Sigmoid colon (tissue), 6 donors: ENCODE measurements at regions not wholly inside any gene's neighbourhood (a gene's known extent, or its start where the extent isn't known, plus 50 kb on each side); places are given as distances from the start of the nearest gene placed in this dataset.

Experiments
- DNase-seq: peaks from one replicate; pipeline ENCODE4 v3.0.0-alpha.2; 2019
- H3K27ac ChIP-seq, 4 donors: fragments of 200-600 bp; sonication (generic); one replicate each; pipeline ENCODE4 v1.5.1; 2016 to 2019; ENCODE audit warnings: mild to moderate bottlenecking in 1 of 4
- H3K27me3 ChIP-seq, 3 donors: fragments of 200-600 bp; sonication (generic); one replicate each; pipeline ENCODE4 v1.5.1; 2019; ENCODE audit warnings: mild to moderate bottlenecking in 1 of 3
- H3K36me3 ChIP-seq, 4 donors: fragments of 200-600 bp; sonication (generic); one replicate each; pipeline ENCODE4 v1.5.1; 2016 to 2019
- H3K4me1 ChIP-seq, 4 donors: fragments of 200-600 bp; sonication (generic); one replicate each; pipeline ENCODE4 v1.5.1; 2017 to 2019
- H3K4me3 ChIP-seq, 4 donors: fragments of 200-600 bp; sonication (generic); one replicate each; pipeline ENCODE4 v1.5.1; 2017 to 2019; ENCODE audit warnings: mild to moderate bottlenecking in 2 of 4, moderate library complexity in 1 of 4
- H3K9me3 ChIP-seq, 4 donors: fragments of 200-600 bp in 3 of 4; sonication (generic) in 3 of 4; one replicate each; pipeline versions ENCODE4 v1.5.1 to v1.6.1; 2013 to 2019
- CTCF ChIP-seq, 4 experiments: fragments of 450-650 bp in 3 of 4; fragments of 200-600 bp in 1 of 4; IDR thresholded peaks; one replicate each; pipeline ENCODE4 v1.5.1; 2016 to 2019; ENCODE audit warnings: antibody characterized with exemption in 4 of 4, mild to moderate bottlenecking in 3 of 4, moderate library complexity in 2 of 4
- EP300 ChIP-seq, 4 donors: sonication (generic); formaldehyde crosslinking; IDR thresholded peaks; one replicate each; pipeline ENCODE4 v1.6.1; 2017; ENCODE audit warnings: antibody characterized with exemption in 4 of 4
- POLR2A ChIP-seq, 2 donors: fragments of 450-650 bp; IDR thresholded peaks; one replicate each; pipeline ENCODE4 v1.6.1; 2016; ENCODE audit warnings: antibody characterized with exemption in 2 of 2, mild to moderate bottlenecking in 2 of 2, moderate library complexity in 2 of 2
- POLR2AphosphoS5 ChIP-seq, 4 donors: sonication (generic); formaldehyde crosslinking; IDR thresholded peaks; one replicate each; pipeline ENCODE4 v1.6.1; 2017; ENCODE audit warnings: antibody characterized with exemption in 4 of 4
- WGBS, 2 donors: extraction: QIAGEN DNeasy Blood & Tissue Kit; methylation state at CpG; one replicate each; pipeline ENCODE4 v1.1.7; 2013; 5-methylcytosine and 5-hydroxymethylcytosine counted together
- intact Hi-C: fragments of 100-400 bp; cut with DNase I; formaldehyde crosslinking; loops from one replicate; pipeline ENCODE4 v1.15.1; 2023
- donor health status: healthy with polysubstance abuse.
- donor health status: healthy.

GRCh38 chr15:70160267-70160666, 62.5 kb upstream of the TLE3 start:
- Histone ChIP-seq H3K27ac (peak overlapping the region in 2 of 4 donors; percentile 44 to 58), H3K9me3 (no peaks in the 10 kb centered on the region), H3K4me3 (no peak overlapping the region), H3K36me3 (no peaks in the 10 kb centered on the region), H3K4me1 (peaks cover 0 to 59% (median 49%) of the 10 kb centered on the region in 4 donors), H3K27me3 (no peaks in the 10 kb centered on the region)
- no peak for TF ChIP-seq POLR2A (IDR thresholded peaks at IDR 0.05)
- DNase-seq: peak; percentile 33
- intact Hi-C loops: no loop called here
- 37 to 47% methylated on average over 1 of the region's 1 CpG for WGBS, 2 donors

GRCh38 chr15:70159713-70160009, 61.9 kb upstream of the TLE3 start:
- intact Hi-C loops: no loop called here
- WGBS, 2 donors: 59 to 66% methylated on average over 2 of the region's 2 CpGs

GRCh38 chr15:70159001-70159712, 61.4 kb upstream of the TLE3 start:
- no peaks in the 10 kb centered on the region for H3K36me3 ChIP-seq
- no peak for DNase-seq
- intact Hi-C loops: no loop called here
- H3K27me3 ChIP-seq: no peaks in the 10 kb centered on the region
- TF ChIP-seq POLR2A (IDR thresholded peaks at IDR 0.05): no peak
- TF ChIP-seq POLR2AphosphoS5 (IDR thresholded peaks at IDR 0.05): no peak
- no peak for TF ChIP-seq CTCF (IDR thresholded peaks at IDR 0.05)
- TF ChIP-seq EP300 (IDR thresholded peaks at IDR 0.05): no peak
- WGBS, 2 donors: 66 to 82% methylated on average over 9 of the region's 9 CpGs
- H3K4me3 ChIP-seq: no peak overlapping the region
- H3K9me3 ChIP-seq: no peaks in the 10 kb centered on the region
- no peak overlapping the region for H3K27ac ChIP-seq
- H3K4me1 ChIP-seq: peaks cover 0 to 60% (median 51%) of the 10 kb centered on the region in 4 donors

More at GRCh38 chr15:70159713-70160009, 61.9 kb upstream of the TLE3 start:
- Histone ChIP-seq H3K36me3 (no peaks in the 10 kb centered on the region), H3K4me3 (no peak overlapping the region), H3K27ac (no peak overlapping the region), H3K27me3 (no peaks in the 10 kb centered on the region), H3K4me1 (peaks cover 0 to 59% (median 49%) of the 10 kb centered on the region in 4 donors), H3K9me3 (no peaks in the 10 kb centered on the region)
- no peak for DNase-seq
- no peak for TF ChIP-seq POLR2AphosphoS5 (IDR thresholded peaks at IDR 0.05)
- no peak for TF ChIP-seq CTCF (IDR thresholded peaks at IDR 0.05)
- no peak for TF ChIP-seq POLR2A (IDR thresholded peaks at IDR 0.05)
- no peak for TF ChIP-seq EP300 (IDR thresholded peaks at IDR 0.05)

- WGBS, 2 donors: 96% methylated on average over 9 of the region's 9 CpGs
- peaks cover 0 to 67% (median 57%) of the 10 kb centered on the region in 4 donors for H3K4me1 ChIP-seq
- H3K27ac ChIP-seq: no peak overlapping the region
Observed at GRCh38 chr15:70158309-70159000, 60.7 kb upstream of the TLE3 start.

More at GRCh38 chr15:70158309-70159000, 60.7 kb upstream of the TLE3 start:
- TF ChIP-seq POLR2AphosphoS5 (IDR thresholded peaks at IDR 0.05): no peak
- TF ChIP-seq CTCF (IDR thresholded peaks at IDR 0.05): no peak
- TF ChIP-seq EP300 (IDR thresholded peaks at IDR 0.05): no peak
- TF ChIP-seq POLR2A (IDR thresholded peaks at IDR 0.05): no peak
- Histone ChIP-seq H3K4me3 (no peak overlapping the region), H3K36me3 (no peaks in the 10 kb centered on the region), H3K9me3 (no peaks in the 10 kb centered on the region), H3K27me3 (no peaks in the 10 kb centered on the region)
- intact Hi-C loops: no loop called here
- DNase-seq: no peak
